HG02981 (cell line): ENCODE measurements at regions not wholly inside any gene's neighbourhood (a gene's known extent, or its start where the extent isn't known, plus 50 kb on each side); places are given as distances from the start of the nearest gene placed in this dataset.
A peak's percentile ranks its signal among the peaks of the same experiment; 100 is the strongest.

Experiments
- ATAC-seq: cut with Tn5 transposase; IDR thresholded peaks from one replicate; pipeline ENCODE4 v1.9.1; 2021; ENCODE audit warnings: mild to moderate bottlenecking, moderate library complexity; ENCODE audit not compliant: unreplicated experiment

- no peak for ATAC-seq
Measured at GRCh38 chr15:62532367-62532766, 367.3 kb upstream of the C2CD4B start.

DNA sequence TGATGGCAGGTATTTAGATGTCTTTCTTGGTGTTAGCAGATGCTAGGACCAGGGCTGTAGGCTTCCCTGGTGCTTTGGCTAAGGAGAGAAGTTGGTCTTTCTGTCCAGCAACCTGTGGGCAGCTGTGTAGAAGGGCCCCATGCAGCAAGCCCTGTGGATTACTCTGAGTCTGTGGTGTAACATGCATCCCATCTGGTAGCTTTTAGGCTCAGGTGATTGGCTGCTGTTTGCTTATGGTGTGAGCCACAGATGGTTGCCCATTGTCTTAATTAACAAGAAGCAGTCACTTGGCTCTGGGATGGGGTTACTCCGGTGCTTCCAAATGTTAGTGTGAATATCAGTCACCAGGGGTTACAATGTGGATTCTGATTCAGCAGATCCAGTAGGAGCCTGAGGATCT, 368.6 kb upstream of the C2CD4B start:
- ATAC-seq: no peak

DNA sequence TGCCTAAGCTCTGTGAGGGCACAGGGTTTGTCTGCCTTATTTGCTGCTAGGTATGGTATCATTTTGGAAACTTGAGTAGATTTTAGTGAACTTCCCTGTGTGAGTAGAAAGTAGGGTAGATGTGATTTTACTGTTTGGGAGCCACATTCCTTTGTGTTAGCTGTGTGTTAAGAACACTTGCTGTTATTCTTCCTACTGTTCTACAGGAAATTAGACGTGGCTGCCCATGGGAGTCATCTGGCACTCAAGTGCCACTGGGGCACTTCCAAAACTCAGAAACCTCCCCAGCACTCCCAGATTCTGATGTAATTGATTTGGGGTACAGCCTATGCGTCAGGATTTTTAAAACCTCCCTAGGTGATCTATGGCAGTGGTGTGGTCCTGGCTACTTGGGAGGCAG, 369.9 kb upstream of the C2CD4B start:
- no peak for ATAC-seq

GRCh38 chr15:62539236-62539635, 374.2 kb upstream of the C2CD4B start:
- ATAC-seq: no peak

DNA sequence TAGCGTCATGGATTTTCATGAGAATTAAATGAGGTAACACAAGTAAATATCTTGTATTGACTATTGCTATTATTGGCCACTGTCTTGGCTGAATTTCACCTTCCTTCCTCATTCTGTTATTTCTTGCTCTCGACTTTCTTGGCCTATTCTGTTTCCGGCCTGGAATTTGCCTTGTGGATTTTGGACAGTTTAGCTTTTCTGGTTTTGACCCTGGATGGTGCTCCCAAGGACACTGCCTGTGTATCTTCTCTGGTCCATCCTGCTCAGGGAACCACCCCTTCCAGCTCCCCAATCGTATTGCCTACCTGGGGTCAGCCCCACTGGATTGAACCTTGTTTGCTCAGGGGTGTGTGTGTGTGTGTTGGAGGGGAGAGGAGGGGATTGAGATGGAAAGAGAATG, 376.2 kb upstream of the C2CD4B start:
- ATAC-seq: no peak

DNA sequence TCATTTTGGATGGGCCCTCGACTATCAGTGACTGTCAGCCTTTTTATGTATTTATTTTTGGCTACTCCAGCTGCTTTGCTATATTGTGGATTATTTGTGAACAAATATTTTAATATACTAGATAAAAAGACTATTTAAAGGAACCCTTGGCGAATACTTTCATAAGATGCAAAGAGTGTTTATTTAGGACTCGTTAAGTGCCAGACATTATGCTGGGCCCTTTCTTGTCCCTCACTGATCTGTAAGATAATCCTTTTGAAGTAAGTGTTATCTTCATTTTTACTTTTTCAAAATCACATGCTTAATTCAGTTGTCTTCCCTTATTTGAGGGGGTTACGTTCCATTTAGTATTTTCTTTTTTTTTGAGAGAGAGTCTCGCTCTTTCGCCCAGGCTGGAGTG, 376.8 kb upstream of the C2CD4B start:
- ATAC-seq: no peak

GRCh38 chr15:62544446-62544845, 379.4 kb upstream of the C2CD4B start:
- ATAC-seq: no peak

GRCh38 chr15:62545467-62546227, 380.6 kb upstream of the C2CD4B start:
- no peak for ATAC-seq

DNA sequence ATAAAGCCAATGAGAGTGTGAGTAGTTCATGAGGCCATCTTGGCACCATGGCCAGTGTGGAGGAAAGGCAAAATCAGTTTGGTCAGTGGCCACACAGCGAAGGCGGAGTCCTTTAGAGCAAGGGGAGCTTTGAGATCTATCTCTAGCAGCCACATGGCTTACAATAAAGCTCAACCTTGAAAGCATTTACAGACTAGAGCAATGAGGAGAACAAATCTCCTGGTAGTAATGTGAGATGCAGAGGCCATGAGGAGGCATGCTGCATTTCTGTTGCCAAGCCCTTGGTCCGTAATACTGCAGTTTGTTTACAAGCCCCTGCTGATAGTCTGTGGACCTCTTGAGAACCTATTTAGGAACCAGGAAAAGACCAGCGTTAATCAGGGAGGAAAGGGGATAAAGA, 381.5 kb upstream of the C2CD4B start:
- no peak for ATAC-seq

DNA sequence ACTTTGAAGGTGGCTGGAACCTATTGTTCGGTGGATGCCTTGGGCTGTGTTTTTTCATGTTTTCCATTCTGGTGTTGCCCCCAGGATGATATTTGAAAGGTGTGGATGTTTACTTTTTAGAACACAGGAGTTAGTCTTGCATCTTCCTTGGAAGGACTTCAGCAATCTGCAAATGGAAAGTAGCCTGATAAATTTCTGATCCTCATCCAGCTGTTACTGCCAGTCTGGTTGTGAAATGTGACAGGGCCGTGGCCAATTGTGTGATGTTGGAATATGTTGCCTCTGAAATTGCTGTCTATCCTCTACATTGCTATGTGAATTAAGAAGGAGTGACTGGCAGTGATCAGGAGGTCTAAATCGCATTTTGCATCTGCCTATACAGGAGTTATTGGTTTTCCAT, 382.5 kb upstream of the C2CD4B start:
- ATAC-seq: no peak

GRCh38 chr15:62549345-62549970, 384.4 kb upstream of the C2CD4B start:
- no peak for ATAC-seq

GRCh38 chr15:62550106-62550505, 385.0 kb upstream of the C2CD4B start:
- no peak for ATAC-seq

DNA sequence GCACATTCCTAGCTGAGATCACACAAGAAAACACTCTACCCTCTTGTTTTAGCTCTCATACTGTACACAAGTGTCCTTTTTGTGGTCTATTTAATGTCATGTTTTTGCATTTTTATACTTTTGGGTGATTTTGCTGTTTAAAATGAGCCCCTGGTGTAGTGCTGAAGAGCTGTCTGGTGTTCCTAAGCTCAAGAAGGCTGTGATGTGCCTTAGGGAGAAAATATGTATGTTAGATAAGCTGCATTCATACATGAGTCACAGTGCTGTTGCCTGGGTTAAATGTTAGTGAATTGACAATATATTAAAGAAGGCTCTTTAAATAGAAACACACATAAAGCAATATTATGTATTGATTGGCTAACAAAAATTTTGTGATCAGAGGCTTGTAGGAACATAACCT, 387.4 kb upstream of the C2CD4B start:
- ATAC-seq: no peak

DNA sequence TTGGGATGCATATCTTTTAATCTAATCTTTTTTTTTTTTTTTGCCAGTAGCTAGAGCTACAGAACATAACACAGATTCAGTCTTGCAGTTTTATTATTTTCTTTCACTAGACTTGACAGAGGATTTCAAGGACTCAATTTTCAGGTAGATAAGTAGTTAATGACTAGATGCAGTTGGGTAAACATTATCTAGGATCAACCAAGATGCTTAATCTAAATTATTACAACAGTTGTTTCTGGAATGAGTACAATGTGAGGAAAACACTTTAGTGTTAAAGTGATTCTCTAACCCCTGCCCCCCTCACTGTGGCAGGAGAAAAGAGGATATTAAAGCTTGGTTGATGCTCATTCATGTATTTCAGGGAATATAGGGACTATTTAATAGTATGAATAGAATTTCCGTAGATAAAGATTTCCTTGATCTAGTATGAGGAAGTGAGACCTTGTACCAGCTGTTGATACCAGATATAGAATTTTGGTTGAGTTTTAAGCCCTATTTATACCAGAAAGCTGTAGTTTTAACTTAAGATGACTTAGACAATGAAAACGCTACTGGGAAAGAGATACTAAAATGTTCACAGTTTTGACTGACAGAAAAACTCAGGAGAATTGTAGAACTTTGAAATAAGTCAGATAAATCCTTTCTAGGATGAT, 389.0 kb upstream of the C2CD4B start:
- ATAC-seq: peak; percentile 45

- no peak for ATAC-seq
Measured at GRCh38 chr15:62558640-62559380, 393.7 kb upstream of the C2CD4B start.

DNA sequence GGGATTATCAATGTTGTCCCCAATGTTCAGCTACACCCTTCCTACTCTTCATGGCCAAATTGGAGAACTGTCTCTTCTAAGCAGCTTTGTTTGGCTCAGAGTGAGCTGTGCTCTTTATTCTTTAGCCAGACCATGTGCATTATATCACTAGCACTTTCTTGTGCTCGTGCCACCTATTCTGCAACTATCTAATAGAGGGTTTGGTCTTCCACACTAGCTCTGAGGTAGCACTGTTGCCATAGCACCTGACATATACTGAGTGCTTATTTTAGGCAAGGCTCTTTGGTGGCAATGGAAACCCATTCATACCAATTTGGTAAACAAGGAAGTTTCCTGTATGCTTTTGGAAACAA, 394.3 kb upstream of the C2CD4B start:
- no peak for ATAC-seq

GRCh38 chr15:62561059-62561519, 396.0 kb upstream of the C2CD4B start:
- ATAC-seq: no peak

DNA sequence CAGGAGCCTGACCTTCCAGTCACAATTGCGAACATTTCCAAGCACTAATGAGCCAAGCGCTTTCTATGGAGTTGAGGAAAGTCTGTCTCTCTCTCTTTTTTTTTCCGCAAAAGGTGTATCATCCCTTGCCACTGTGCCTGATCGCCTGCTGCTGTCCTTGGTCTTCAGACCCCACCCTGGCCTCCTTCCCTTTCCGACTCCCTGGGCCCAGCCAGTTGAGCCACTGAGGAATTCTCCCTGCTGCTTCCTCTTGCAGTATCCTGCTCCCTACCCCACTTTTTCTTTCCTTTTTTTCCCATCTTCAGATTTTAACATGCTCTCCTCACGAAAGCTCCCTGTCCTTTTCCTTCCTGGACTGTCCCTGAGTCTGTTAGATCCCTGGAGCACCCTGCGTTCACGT, 396.5 kb upstream of the C2CD4B start:
- ATAC-seq: no peak

DNA sequence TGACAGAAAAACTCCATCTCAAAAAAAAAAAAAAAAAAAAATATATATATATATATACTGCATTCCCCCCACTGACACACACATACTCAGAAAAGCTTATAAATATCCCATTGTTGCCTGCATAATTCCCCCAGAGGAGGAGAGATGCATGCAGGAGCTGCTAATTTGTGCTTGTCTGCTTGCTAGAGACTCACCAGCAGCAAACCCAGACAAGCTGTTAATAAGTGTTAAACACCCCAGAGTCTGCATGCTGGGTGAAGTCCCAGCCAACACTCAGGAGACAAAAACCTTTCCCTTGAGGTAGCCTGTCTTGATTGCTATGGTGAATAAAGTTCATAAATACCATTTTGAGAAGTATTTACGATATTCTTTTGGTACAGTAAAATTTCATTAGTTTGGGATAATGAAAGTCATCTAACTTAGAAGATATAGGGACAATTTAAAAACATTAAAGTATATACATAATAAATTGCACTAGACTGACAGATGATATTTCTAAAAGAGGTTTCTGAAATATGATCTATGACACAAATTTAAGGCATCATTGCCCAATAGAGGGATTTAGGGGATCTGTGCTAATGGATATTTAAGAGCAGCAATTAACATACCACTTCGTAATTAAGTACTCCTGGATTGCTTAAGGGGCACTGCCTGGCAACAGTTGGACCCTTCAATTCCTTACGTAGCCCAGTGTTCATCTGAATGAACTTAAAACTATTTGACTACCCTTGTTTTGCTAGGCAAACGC, 400.0 kb upstream of the C2CD4B start:
- ATAC-seq: no peak

GRCh38 chr15:62565634-62566026, 400.5 kb upstream of the C2CD4B start:
- no peak for ATAC-seq

DNA sequence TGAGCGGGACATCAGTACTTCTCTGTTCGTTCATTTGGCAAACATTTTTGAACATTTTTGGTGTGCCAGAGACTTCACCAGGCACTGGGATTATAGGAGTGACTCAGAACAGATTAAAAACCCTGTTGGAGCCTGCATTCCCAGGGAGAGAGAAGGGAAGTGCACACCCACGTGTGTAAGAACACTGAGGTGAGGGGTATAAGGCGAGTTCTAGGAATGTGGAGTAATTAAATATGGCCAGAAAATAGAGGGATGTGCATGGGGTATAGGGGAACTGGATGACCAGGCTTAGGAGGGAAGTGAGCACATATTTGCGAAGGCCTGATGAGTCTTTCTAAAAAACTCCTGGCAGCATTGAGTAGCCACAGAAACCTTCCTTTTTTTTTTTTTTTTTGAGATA, 401.2 kb upstream of the C2CD4B start:
- ATAC-seq: no peak
